ENCODE measurements at regions not wholly inside any gene's neighbourhood (a gene's known extent, or its start where the extent isn't known, plus 50 kb on each side); places are given as distances from the start of the nearest gene placed in this dataset.

- TF ChIP-seq POLR2A (IDR thresholded peaks at IDR 0.05) (no peak), CTCF (IDR thresholded peaks at IDR 0.05) (no peak)
These were observed 70.4 kb upstream of the SIMC1 start for GRCh38 chr5:176167800-176168199.
